Activated T-cell treated with anti-CD3 and anti-CD28 coated beads, Interleukin-2, amount 50 U/mL, for 24 hours (primary cell): ENCODE measurements at regions not wholly inside any gene's neighbourhood (a gene's known extent, or its start where the extent isn't known, plus 50 kb on each side); places are given as distances from the start of the nearest gene placed in this dataset.
A peak's percentile ranks its signal among the peaks of the same experiment; 100 is the strongest.

Experiments used
- DNase-seq: peaks from one replicate; pipeline ENCODE4 v3.0.0-alpha.2; 2020
- H3K27ac Mint-ChIP-seq: 2 replicates; pipeline ENCODE4 v1.8.0; 2020; ENCODE audit warnings: mild to moderate bottlenecking, mixed read lengths
- H3K27me3 Mint-ChIP-seq: 2 replicates; pipeline ENCODE4 v1.8.0; 2020; ENCODE audit warnings: mixed read lengths
- H3K36me3 Mint-ChIP-seq: 2 replicates; pipeline ENCODE4 v1.8.0; 2020; ENCODE audit warnings: low read depth, mixed read lengths
- H3K4me1 Mint-ChIP-seq: 2 replicates; pipeline ENCODE4 v1.8.0; 2020; ENCODE audit warnings: low read depth, mixed read lengths
- H3K4me3 Mint-ChIP-seq: 2 replicates; pipeline ENCODE4 v1.8.0; 2020; ENCODE audit warnings: mild to moderate bottlenecking, moderate library complexity, mixed read lengths
- H3K9me3 Mint-ChIP-seq: 2 replicates; pipeline ENCODE4 v1.8.0; 2020; ENCODE audit warnings: mixed read lengths

DNA sequence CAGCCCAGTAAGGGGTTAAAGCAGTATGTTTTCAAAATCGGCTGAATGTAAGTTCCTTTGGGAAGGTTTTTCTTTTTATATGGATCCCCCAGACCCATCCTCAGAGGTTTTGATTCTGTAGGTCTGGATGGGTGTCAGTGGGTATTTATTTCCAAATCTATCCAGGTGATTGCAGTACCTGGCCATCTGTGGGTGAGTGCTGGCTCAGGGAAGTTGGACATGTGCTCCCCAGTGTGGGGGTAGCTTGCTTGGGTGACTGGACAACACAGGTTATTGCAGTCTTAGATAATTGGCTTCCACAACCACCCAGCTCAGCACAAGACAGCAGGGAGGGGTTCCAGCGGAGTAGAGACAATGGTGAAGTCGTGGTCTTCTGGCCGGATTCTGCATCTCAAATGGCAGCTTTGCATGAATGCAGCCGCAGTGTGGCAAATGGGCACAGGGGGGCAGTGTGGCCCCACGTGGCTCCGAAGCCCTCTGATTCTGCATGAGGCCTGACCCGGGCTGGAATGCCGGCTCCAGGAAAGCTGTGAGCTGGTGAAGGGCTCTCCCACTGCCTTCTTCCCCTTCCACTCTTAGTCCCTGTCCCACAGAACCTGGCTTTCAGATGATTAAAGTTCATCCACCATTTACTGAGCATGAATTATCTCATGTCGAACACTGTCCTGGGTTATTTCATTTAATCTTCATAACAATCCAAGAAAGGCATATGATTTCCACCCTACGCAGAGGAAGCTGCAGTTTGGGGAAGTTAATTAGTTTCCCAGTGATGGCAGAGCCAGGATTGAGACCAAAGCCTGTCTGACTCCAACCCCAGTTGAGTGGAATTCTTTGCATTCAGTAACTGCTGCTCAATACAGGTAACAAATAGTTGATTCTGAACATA lies 64.5 kb upstream of the SYPL1 start:
- Mint-ChIP-seq H3K4me3 (no peak overlapping the region), H3K36me3 (no peaks in the 10 kb centered on the region), H3K4me1 (peaks cover 5% of the 10 kb centered on the region), H3K9me3 (no peaks in the 10 kb centered on the region), H3K27me3 (peaks cover 19% of the 10 kb centered on the region), H3K27ac (no peak overlapping the region)
- peak; percentile 87 for DNase-seq

DNA sequence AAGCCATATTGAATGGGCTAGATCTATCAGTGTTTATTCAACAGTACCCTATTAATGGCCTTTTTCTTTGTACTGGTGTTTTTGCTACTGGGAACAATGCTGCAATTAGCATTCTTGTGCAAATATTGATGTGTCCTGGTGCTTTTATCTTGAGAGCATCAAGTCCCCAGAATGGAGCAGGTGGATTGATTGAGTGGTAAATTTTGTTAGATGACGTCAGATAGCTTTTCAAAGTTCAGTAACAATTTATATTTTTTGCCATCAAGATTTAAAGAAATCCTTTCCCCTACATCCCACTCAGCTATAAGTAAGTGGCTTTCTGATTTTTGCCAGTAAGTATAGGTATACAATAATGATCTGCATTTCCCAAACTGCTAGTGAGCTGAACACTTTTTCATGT lies 63.4 kb upstream of the SYPL1 start:
- no peak overlapping the region for H3K27ac Mint-ChIP-seq
- H3K4me1 Mint-ChIP-seq = peaks cover 5% of the 10 kb centered on the region
- H3K36me3 Mint-ChIP-seq = no peaks in the 10 kb centered on the region
- no peaks in the 10 kb centered on the region for H3K9me3 Mint-ChIP-seq
- DNase-seq = no peak
- peaks cover 19% of the 10 kb centered on the region for H3K27me3 Mint-ChIP-seq
- H3K4me3 Mint-ChIP-seq = no peak overlapping the region

DNA sequence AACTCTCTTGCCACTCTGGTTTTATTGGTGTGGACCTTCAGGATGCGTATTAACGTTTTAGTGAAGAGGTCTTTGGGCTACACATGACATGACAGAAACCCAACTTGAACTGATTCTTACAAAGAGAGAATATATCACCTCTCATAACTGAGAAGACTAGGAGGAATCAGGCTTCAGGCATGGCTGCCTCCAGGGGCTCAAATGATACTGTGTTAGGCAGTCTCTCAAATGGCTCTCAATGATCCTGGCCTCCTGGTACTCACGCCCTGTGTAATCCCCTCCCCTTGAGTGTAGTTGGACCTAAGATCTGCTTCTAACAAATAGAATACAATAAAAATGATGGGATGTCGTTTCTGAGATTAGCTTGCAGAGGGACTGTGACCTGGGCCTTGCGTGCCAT lies 58.5 kb upstream of the SYPL1 start:
- H3K4me3 Mint-ChIP-seq = no peak overlapping the region

DNA sequence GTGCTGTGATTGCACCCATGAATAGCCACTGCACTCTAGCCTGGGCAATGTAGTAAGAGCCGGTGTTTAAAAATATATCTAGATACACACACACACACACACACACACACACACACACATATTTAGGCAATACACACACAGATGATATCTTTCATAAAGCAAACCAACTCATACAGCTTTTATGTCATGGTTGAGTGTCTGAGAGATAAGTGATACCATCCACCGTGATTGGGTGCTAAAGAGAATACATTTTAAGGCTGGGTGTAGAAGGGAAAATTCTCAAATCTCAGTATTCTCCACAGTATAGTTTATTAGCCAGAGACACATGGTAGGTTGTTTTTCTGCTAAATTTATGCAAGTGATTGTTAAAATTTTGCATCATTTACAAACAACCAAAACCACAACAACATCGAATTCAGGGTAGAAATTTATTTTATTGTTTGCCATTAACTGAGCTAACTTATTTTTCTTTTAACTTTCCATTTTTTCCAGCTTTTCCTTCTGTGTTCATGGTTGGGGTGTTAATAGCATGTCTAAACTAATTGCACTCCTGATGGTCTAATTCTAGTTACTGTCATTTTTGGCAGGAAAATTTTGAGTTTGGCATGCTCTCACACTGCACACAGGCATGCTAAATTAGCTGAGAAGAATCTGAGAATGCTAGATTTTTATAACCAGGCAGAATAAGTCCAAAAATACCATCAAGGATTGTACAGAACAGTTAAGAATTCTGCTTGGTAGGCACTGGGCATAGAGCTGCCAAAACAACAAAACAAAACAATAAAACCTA lies 57.9 kb upstream of the SYPL1 start:
- H3K27ac Mint-ChIP-seq = no peak overlapping the region
- no peak overlapping the region for H3K4me3 Mint-ChIP-seq
- H3K9me3 Mint-ChIP-seq = no peaks in the 10 kb centered on the region
- H3K27me3 Mint-ChIP-seq = peaks cover 4% of the 10 kb centered on the region
- H3K36me3 Mint-ChIP-seq = no peaks in the 10 kb centered on the region
- no peaks in the 10 kb centered on the region for H3K4me1 Mint-ChIP-seq
- DNase-seq = no peak

More for the DNA sequence above, 58.5 kb upstream of the SYPL1 start:
- Mint-ChIP-seq H3K27me3 (peaks cover 9% of the 10 kb centered on the region), H3K9me3 (no peaks in the 10 kb centered on the region), H3K36me3 (no peaks in the 10 kb centered on the region), H3K4me1 (no peaks in the 10 kb centered on the region), H3K27ac (no peak overlapping the region)
- DNase-seq = no peak

DNA sequence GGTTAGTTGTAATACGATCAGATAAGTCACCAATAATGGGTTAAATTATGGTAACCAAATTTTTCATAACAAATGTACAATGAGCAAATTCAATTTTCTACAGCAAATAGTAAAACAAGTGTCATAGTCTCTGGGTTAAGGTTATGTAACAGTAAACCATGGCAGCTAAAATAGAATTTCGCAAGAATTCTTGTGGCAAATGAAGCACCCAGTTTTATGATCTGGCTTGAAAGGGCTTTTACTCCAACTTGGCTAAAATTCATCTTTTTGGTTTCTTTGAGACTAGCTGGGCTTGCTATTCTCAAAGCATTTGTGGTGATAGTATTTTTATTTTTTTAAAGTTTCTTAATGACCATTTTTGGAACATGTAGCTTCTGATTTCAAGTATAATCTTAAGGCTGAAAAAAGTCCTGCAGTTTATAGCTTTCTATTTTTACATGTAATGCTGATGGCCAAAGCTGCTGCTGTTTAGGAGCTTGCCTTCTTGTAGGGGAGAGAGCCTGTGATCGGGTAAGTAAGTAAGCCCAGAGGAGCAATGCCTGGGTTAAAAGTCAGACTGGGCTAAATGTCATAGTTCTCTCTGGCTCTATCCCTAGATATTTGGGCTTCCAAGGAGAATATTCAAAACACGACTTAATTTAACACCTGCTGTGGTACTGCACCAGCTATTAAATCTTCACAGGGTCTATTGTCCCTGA lies 55.5 kb upstream of the SYPL1 start:
- Mint-ChIP-seq H3K4me3 (no peak overlapping the region), H3K9me3 (peaks cover 8% of the 10 kb centered on the region), H3K27me3 (no peaks in the 10 kb centered on the region), H3K36me3 (no peaks in the 10 kb centered on the region), H3K27ac (no peak overlapping the region), H3K4me1 (no peaks in the 10 kb centered on the region)
- no peak for DNase-seq

DNA sequence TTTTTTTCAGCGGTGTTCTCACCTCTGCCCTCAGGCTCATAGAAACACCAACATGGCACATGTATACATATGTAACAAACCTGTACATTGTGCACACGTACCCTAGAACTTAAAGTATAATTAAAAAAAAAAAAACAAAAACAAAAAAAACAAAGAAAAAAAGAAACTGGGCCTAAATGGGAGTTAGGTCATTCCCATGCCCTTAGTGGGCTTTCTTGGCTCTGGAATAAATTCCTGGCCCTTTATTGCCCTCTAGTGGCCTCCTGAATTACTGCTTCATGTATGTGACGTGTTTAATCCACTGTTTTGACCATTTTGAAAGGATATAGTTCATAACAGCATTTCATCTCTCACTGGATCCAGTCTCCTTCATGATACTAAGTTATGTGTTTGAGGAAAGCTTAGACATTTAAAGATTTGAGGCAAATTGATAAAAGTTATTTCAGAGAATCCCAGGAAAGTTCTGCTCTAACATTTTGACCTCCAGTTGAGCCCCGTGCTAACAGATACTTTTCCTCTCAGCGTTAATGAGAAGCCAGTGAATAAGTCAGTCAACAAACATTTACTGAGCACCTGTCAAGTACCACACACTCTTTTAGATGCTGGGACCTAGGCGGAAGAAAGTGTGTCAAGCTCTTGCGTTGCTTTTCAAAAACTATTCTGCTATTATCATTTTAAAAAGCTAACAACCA lies 54.7 kb upstream of the SYPL1 start:
- H3K4me3 Mint-ChIP-seq = no peak overlapping the region
- H3K4me1 Mint-ChIP-seq = no peaks in the 10 kb centered on the region
- no peak for DNase-seq
- no peaks in the 10 kb centered on the region for H3K36me3 Mint-ChIP-seq
- no peaks in the 10 kb centered on the region for H3K27me3 Mint-ChIP-seq
- peaks cover 8% of the 10 kb centered on the region for H3K9me3 Mint-ChIP-seq
- H3K27ac Mint-ChIP-seq = no peak overlapping the region

DNA sequence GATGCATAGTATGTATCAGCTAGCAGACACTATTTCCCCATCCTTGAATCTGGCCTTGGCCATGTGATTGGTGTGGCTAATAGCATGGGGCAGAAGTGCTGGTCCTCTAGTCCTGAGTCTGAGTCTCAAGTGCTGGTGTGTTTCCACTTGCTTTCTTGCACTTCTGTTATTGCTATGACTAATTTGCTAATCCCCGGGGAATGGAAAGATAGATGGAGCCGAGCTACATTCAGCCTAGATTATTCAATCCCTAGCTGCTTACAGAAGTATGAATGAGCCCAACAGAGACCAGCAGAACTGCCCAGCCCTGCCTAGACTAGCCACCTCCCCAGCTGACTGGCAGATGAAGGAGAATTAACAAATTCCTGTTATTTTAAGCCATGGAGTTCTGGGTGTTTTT lies 53.2 kb upstream of the SYPL1 start:
- no peak overlapping the region for H3K27ac Mint-ChIP-seq
- no peaks in the 10 kb centered on the region for H3K4me1 Mint-ChIP-seq
- no peaks in the 10 kb centered on the region for H3K36me3 Mint-ChIP-seq
- no peaks in the 10 kb centered on the region for H3K27me3 Mint-ChIP-seq
- H3K4me3 Mint-ChIP-seq = no peak overlapping the region
- DNase-seq = no peak
- H3K9me3 Mint-ChIP-seq = peaks cover 8% of the 10 kb centered on the region

DNA sequence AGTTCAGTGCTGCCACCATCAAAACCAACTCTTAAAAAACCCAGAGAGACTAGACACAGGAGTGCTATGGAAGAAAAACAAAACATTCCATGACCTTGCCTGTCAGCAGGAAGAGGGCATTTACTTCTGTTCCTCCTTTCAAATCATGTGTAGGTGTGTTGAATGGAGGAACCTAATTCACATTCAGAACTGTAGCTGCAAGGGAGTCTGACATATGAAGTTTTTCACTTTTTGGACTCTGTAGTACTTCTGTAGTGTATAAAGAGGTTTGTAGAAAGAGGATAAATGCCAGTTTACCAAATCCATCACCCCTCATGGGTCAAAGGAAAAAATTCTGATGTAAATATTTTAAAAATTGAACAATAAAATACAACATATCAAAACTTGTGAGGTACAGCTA lies 51.1 kb upstream of the SYPL1 start:
- no peak for DNase-seq
- H3K27ac Mint-ChIP-seq = no peak overlapping the region
- H3K36me3 Mint-ChIP-seq = no peaks in the 10 kb centered on the region
- no peaks in the 10 kb centered on the region for H3K4me1 Mint-ChIP-seq
- H3K9me3 Mint-ChIP-seq = peaks cover 8% of the 10 kb centered on the region
- no peak overlapping the region for H3K4me3 Mint-ChIP-seq
- peaks cover 3% of the 10 kb centered on the region for H3K27me3 Mint-ChIP-seq
